ENCODE measurements at regions not wholly inside any gene's neighbourhood (a gene's known extent, or its start where the extent isn't known, plus 50 kb on each side); places are given as distances from the start of the nearest gene placed in this dataset.

- H3K9me3 Mint-ChIP-seq, result no peaks in the 10 kb centered on the region
These were observed 296.2 kb upstream of the CDH5 start for GRCh38 chr16:66070140-66070917.

DNA sequence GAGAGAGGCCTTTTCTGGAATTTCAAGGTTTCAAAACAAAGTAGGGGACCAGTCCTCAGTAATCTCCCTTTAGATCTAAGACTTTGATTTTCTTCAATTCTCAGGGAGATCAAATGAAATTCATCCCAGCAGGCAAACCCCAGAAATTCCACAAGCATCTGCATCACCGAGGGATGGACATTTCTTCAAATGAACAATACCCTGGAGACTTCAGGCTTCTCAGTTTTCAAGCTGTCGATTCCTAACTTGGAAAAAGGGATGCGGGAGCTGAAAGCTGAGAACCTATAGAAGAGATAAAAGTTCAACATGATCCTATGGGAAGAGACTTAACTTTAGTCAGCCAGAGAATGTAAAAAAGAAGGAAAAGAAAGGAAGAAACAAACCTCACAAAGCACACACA, 296.9 kb upstream of the CDH5 start:
- no peaks in the 10 kb centered on the region for H3K4me1 Mint-ChIP-seq
- H3K4me3 Mint-ChIP-seq, result no peak overlapping the region
- H3K27me3 Mint-ChIP-seq (ENCODE audit: low read depth in 3 of 3), result peaks cover 2 to 13% (median 4%) of the 10 kb centered on the region in 3 donors
- no peaks in the 10 kb centered on the region for H3K9me3 Mint-ChIP-seq
- H3K27ac Mint-ChIP-seq, result no peak overlapping the region
- H3K36me3 Mint-ChIP-seq, result peaks cover 0 to 4% (median 0%) of the 10 kb centered on the region in 3 donors
- DNase-seq, result no peak

More at GRCh38 chr16:66070140-66070917, 296.2 kb upstream of the CDH5 start:
- no peak overlapping the region for H3K27ac Mint-ChIP-seq
- peaks cover 2 to 11% (median 4%) of the 10 kb centered on the region in 3 donors for H3K27me3 Mint-ChIP-seq (ENCODE audit: low read depth in 3 of 3)
- peaks cover 0 to 4% (median 0%) of the 10 kb centered on the region in 3 donors for H3K36me3 Mint-ChIP-seq
- DNase-seq, result no peak
- no peak overlapping the region for H3K4me3 Mint-ChIP-seq
- no peaks in the 10 kb centered on the region for H3K4me1 Mint-ChIP-seq

- Mint-ChIP-seq H3K27ac (peak overlapping the region in 1 of 6 donors; percentile 73), H3K27me3 (ENCODE audit: low read depth in 3 of 3) (peaks cover 5 to 13% (median 6%) of the 10 kb centered on the region in 3 donors), H3K4me3 (no peak overlapping the region), H3K4me1 (no peaks in the 10 kb centered on the region), H3K36me3 (no peaks in the 10 kb centered on the region), H3K9me3 (no peaks in the 10 kb centered on the region)
- no peak for DNase-seq
These were observed 300.1 kb upstream of the CDH5 start for GRCh38 chr16:66066404-66066803.

- Mint-ChIP-seq H3K4me1 (no peaks in the 10 kb centered on the region), H3K27ac (no peak overlapping the region), H3K9me3 (no peaks in the 10 kb centered on the region), H3K27me3 (ENCODE audit: low read depth in 3 of 3) (peaks cover 5 to 17% (median 9%) of the 10 kb centered on the region in 3 donors), H3K36me3 (no peaks in the 10 kb centered on the region), H3K4me3 (no peak overlapping the region)
- no peak for DNase-seq
These were observed 300.6 kb upstream of the CDH5 start for GRCh38 chr16:66065925-66066324.

GRCh38 chr16:66064801-66065530, 301.5 kb upstream of the CDH5 start:
- no peak overlapping the region for H3K27ac Mint-ChIP-seq

DNA sequence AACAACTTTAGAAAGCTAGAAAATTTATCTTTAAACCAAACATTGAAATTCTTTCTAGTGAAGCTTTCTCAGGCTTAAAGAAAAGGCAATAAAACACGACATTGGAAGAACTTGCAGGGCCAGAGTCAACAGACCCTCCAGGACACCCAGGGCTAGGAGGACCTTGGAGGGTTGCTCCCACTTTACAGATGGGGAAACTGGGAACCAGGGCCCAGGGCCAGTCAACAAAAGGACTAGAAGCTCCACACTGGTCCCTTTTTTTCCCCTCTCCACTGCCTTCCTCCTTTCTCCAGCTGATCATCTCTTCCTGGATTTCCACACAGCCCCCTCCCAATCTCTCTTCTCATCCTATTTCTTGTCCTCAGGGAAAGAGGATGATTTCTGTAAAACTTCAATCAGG, 307.7 kb upstream of the CDH5 start:
- Mint-ChIP-seq H3K36me3 (no peaks in the 10 kb centered on the region), H3K4me1 (no peaks in the 10 kb centered on the region), H3K27ac (no peak overlapping the region), H3K27me3 (ENCODE audit: low read depth in 3 of 3) (peaks cover 1 to 13% (median 10%) of the 10 kb centered on the region in 3 donors), H3K4me3 (no peak overlapping the region), H3K9me3 (peaks cover 0 to 2% (median 0%) of the 10 kb centered on the region in 6 donors)
- DNase-seq, result no peak

More at GRCh38 chr16:66064801-66065530, 301.5 kb upstream of the CDH5 start:
- Mint-ChIP-seq H3K36me3 (no peaks in the 10 kb centered on the region), H3K27me3 (ENCODE audit: low read depth in 3 of 3) (peaks cover 5 to 17% (median 9%) of the 10 kb centered on the region in 3 donors), H3K4me1 (no peaks in the 10 kb centered on the region), H3K4me3 (no peak overlapping the region), H3K9me3 (no peaks in the 10 kb centered on the region)
- no peak for DNase-seq

- DNase-seq, result no peak
- no peak overlapping the region for H3K27ac Mint-ChIP-seq
- no peak overlapping the region for H3K4me3 Mint-ChIP-seq
- H3K27me3 Mint-ChIP-seq (ENCODE audit: low read depth in 3 of 3), result peaks cover 1 to 11% (median 10%) of the 10 kb centered on the region in 3 donors
- H3K9me3 Mint-ChIP-seq, result peaks cover 0 to 2% (median 0%) of the 10 kb centered on the region in 6 donors
- H3K36me3 Mint-ChIP-seq, result no peaks in the 10 kb centered on the region
- no peaks in the 10 kb centered on the region for H3K4me1 Mint-ChIP-seq
These were observed 308.3 kb upstream of the CDH5 start for GRCh38 chr16:66058172-66058691.

GRCh38 chr16:66057057-66057456, 309.4 kb upstream of the CDH5 start:
- DNase-seq, result no peak
- no peak overlapping the region for H3K27ac Mint-ChIP-seq
- no peaks in the 10 kb centered on the region for H3K36me3 Mint-ChIP-seq
- no peaks in the 10 kb centered on the region for H3K4me1 Mint-ChIP-seq
- no peak overlapping the region for H3K4me3 Mint-ChIP-seq
- H3K9me3 Mint-ChIP-seq, result peaks cover 0 to 2% (median 0%) of the 10 kb centered on the region in 6 donors
- H3K27me3 Mint-ChIP-seq (ENCODE audit: low read depth in 3 of 3), result peaks cover 0 to 8% (median 5%) of the 10 kb centered on the region in 3 donors

- Mint-ChIP-seq H3K4me3 (no peak overlapping the region), H3K27ac (no peak overlapping the region), H3K36me3 (no peaks in the 10 kb centered on the region), H3K9me3 (peaks cover 0 to 2% (median 0%) of the 10 kb centered on the region in 6 donors), H3K4me1 (no peaks in the 10 kb centered on the region), H3K27me3 (ENCODE audit: low read depth in 3 of 3) (peaks cover 0 to 8% (median 3%) of the 10 kb centered on the region in 3 donors)
- no peak for DNase-seq
These were observed 312.4 kb upstream of the CDH5 start for GRCh38 chr16:66054095-66054494.

GRCh38 chr16:66052745-66053144, 313.7 kb upstream of the CDH5 start:
- H3K27me3 Mint-ChIP-seq (ENCODE audit: low read depth in 3 of 3), result peaks cover 0 to 8% (median 3%) of the 10 kb centered on the region in 3 donors
- no peak for DNase-seq
- H3K4me1 Mint-ChIP-seq, result no peaks in the 10 kb centered on the region
- H3K27ac Mint-ChIP-seq, result no peak overlapping the region
- H3K4me3 Mint-ChIP-seq, result no peak overlapping the region
- no peaks in the 10 kb centered on the region for H3K36me3 Mint-ChIP-seq
- no peaks in the 10 kb centered on the region for H3K9me3 Mint-ChIP-seq

GRCh38 chr16:66050991-66051390, 315.5 kb upstream of the CDH5 start:
- no peaks in the 10 kb centered on the region for H3K9me3 Mint-ChIP-seq
- DNase-seq, result no peak
- H3K27me3 Mint-ChIP-seq (ENCODE audit: low read depth in 3 of 3), result peaks cover 0 to 8% (median 2%) of the 10 kb centered on the region in 3 donors
- H3K36me3 Mint-ChIP-seq, result no peaks in the 10 kb centered on the region
- H3K4me1 Mint-ChIP-seq, result no peaks in the 10 kb centered on the region
- no peak overlapping the region for H3K27ac Mint-ChIP-seq
- no peak overlapping the region for H3K4me3 Mint-ChIP-seq

DNA sequence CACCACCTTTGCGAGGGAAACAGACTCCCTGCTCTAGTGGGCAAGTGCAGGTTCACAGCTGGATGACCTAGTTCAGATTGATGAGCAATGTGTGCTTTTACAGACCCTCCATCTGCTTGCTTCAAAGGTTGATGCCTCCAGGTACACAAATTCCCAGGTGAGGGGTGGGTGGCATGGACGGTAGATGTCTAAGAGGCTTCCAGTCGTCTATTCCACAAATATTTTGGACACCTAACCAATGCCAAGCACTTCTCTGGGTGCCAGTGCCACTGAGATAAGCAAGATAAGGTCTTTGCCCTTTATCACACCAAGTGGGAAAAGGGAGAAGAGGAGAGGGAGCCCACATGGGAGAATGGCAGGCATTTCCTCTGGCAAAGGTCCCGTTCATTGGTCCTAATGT, 316.6 kb upstream of the CDH5 start:
- Mint-ChIP-seq H3K36me3 (no peaks in the 10 kb centered on the region), H3K9me3 (no peaks in the 10 kb centered on the region), H3K27ac (no peak overlapping the region), H3K4me1 (no peaks in the 10 kb centered on the region), H3K27me3 (ENCODE audit: low read depth in 3 of 3) (peaks cover 0 to 7% (median 0%) of the 10 kb centered on the region in 3 donors), H3K4me3 (no peak overlapping the region)
- DNase-seq, result no peak

GRCh38 chr16:66045626-66046025, 320.9 kb upstream of the CDH5 start:
- H3K4me1 Mint-ChIP-seq, result peaks cover 0 to 3% of the 10 kb centered on the region in 2 donors
- peaks cover 0 to 10% (median 1%) of the 10 kb centered on the region in 3 donors for H3K27me3 Mint-ChIP-seq (ENCODE audit: low read depth in 3 of 3)
- H3K9me3 Mint-ChIP-seq, result peaks cover 0 to 3% (median 0%) of the 10 kb centered on the region in 6 donors
- DNase-seq, result no peak
- no peak overlapping the region for H3K4me3 Mint-ChIP-seq
- H3K27ac Mint-ChIP-seq, result peak overlapping the region in 1 of 6 donors; percentile 4
- H3K36me3 Mint-ChIP-seq, result no peaks in the 10 kb centered on the region

- H3K36me3 Mint-ChIP-seq, result no peaks in the 10 kb centered on the region
- H3K27ac Mint-ChIP-seq, result no peak overlapping the region
- no peak overlapping the region for H3K4me3 Mint-ChIP-seq
- peaks cover 0 to 3% (median 0%) of the 10 kb centered on the region in 6 donors for H3K9me3 Mint-ChIP-seq
- peaks cover 10 to 14% of the 10 kb centered on the region in 2 donors for H3K4me1 Mint-ChIP-seq
- peaks cover 0 to 9% (median 1%) of the 10 kb centered on the region in 3 donors for H3K27me3 Mint-ChIP-seq (ENCODE audit: low read depth in 3 of 3)
- DNase-seq, result no peak
These were observed 321.9 kb upstream of the CDH5 start for GRCh38 chr16:66044556-66044955.
